H1 (cell line): ENCODE measurements at regions not wholly inside any gene's neighbourhood (a gene's known extent, or its start where the extent isn't known, plus 50 kb on each side); places are given as distances from the start of the nearest gene placed in this dataset.

Experiments
- CTCF ChIA-PET: fragments of 300-600 bp; sonication (Branson Sonifier 250); formaldehyde crosslinking; loops from one replicate; lab custom pipeline; 2021; ENCODE audit not compliant: partially characterized antibody; lab: Charles Lee
- POLR2A ChIA-PET: fragments of 300-600 bp; sonication (Branson Sonifier 250); formaldehyde crosslinking; loops from one replicate; lab custom pipeline; 2021; ENCODE audit warnings: inconsistent platforms; ENCODE audit not compliant: partially characterized antibody; lab: Charles Lee
- DNase-seq, 2 experiments: peaks; one replicate each; pipeline versions ENCODE4 v3.0.0 to v3.0.0-alpha.2; 2010 to 2022; ENCODE audit warnings: low spot score in 2 of 2, low read depth in 1 of 2, mixed read lengths in 1 of 2
- FAIRE-seq: peaks from 2 replicates; lab custom pipeline; 2011; peaks lifted over from hg19 to GRCh38; lab: Jason Lieb, UNC
- H2AFZ ChIP-seq: 2 replicates; pipeline ENCODE4 v1.8.1; 2012; ENCODE audit warnings: low read length, inconsistent platforms
- H2AK5ac ChIP-seq: 2 replicates; pipeline ENCODE4 v1.6.1; 2013; ENCODE audit warnings: low read depth, low read length
- H2BK120ac ChIP-seq: replicated peaks from 2 replicates; pipeline ENCODE3; 2013; ENCODE audit warnings: low read depth, low read length, inconsistent platforms
- H2BK12ac ChIP-seq: 2 replicates; pipeline ENCODE4 v1.6.1; 2013; ENCODE audit warnings: low read depth, low read length
- H2BK15ac ChIP-seq: 2 replicates; pipeline ENCODE4 v1.6.1; 2013; ENCODE audit warnings: low read length
- H2BK20ac ChIP-seq: 2 replicates; pipeline ENCODE4 v1.6.1; 2013; ENCODE audit warnings: low read length
- H2BK5ac ChIP-seq: 2 replicates; pipeline ENCODE4 v1.6.1; 2013; ENCODE audit warnings: low read depth, low read length
- H3K14ac ChIP-seq: 2 replicates; pipeline ENCODE4 v1.6.1; 2013; ENCODE audit warnings: inconsistent platforms; ENCODE audit not compliant: insufficient read length
- H3K18ac ChIP-seq: 2 replicates; pipeline ENCODE4 v1.6.1; 2013; ENCODE audit warnings: low read length; ENCODE audit errors: extremely low read depth
- H3K23ac ChIP-seq: 2 replicates; pipeline ENCODE4 v1.6.1; 2013; ENCODE audit warnings: inconsistent platforms; ENCODE audit not compliant: insufficient read length
- H3K23me2 ChIP-seq: 2 replicates; pipeline ENCODE4 v1.6.1; 2013; ENCODE audit warnings: low read depth, low read length
- H3K27ac ChIP-seq: 2 replicates; pipeline ENCODE4 v1.6.1; 2011; ENCODE audit warnings: low read depth, low read length, inconsistent platforms
- H3K27me3 ChIP-seq, 4 experiments: replicated peaks in 1 of 4; 1 replicate in 1 of 4; 2 replicates in 3 of 4; pipeline versions ENCODE4 v1.6.1 to v1.8.1; 2011 to 2013; ENCODE audit warnings: low read length in 3 of 4, mild to moderate bottlenecking in 3 of 4, inconsistent platforms in 2 of 4, mixed read lengths in 2 of 4, moderate library complexity in 1 of 4; ENCODE audit not compliant: control insufficient read depth in 3 of 4, insufficient read depth in 3 of 4; ENCODE audit errors: extremely low read depth in 1 of 4
- H3K36me3 ChIP-seq, 4 experiments: 2 replicates each; pipeline versions ENCODE4 v1.6.1 to v1.8.1; 2011 to 2013; ENCODE audit warnings: mild to moderate bottlenecking in 4 of 4, low read length in 3 of 4, moderate library complexity in 2 of 4, control low read depth in 1 of 4, inconsistent platforms in 1 of 4; ENCODE audit not compliant: insufficient read depth in 4 of 4, control insufficient read depth in 2 of 4
- H3K4ac ChIP-seq: replicated peaks from 2 replicates; pipeline ENCODE3; 2013; ENCODE audit warnings: low read length, low read depth, mixed read lengths, inconsistent platforms; ENCODE audit not compliant: insufficient read length
- H3K4me1 ChIP-seq, 4 experiments: replicated peaks in 1 of 4; 1 replicate in 1 of 4; 2 replicates in 3 of 4; pipeline versions ENCODE4 v1.6.1 to v1.8.1; 2011 to 2013; ENCODE audit warnings: low read length in 3 of 4, inconsistent platforms in 2 of 4, mixed read lengths in 1 of 4; ENCODE audit not compliant: insufficient read depth in 4 of 4, control insufficient read depth in 3 of 4
- H3K4me2 ChIP-seq, 2 experiments: 2 replicates each; pipeline versions ENCODE4 v1.6.1 to v1.8.1; 2011 to 2013; ENCODE audit warnings: low read depth in 2 of 2, low read length in 2 of 2, control low read depth in 1 of 2, inconsistent platforms in 1 of 2, mild to moderate bottlenecking in 1 of 2; ENCODE audit not compliant: insufficient read depth in 1 of 2
- H3K4me3 ChIP-seq, 4 experiments: fragments of 200-600, 300-600 bp in 1 of 4; sonication (generic), shearing (Covaris generic), sonication (Bioruptor Twin) in 1 of 4; 2 replicates each; pipeline versions ENCODE4 v1.5.1 to v1.8.1; 2011 to 2016; ENCODE audit warnings: low read length in 4 of 4, low read depth in 3 of 4, control low read depth in 2 of 4, inconsistent platforms in 2 of 4, mild to moderate bottlenecking in 2 of 4, mixed read lengths in 1 of 4, moderate library complexity in 1 of 4; ENCODE audit not compliant: insufficient read depth in 2 of 4; ENCODE audit errors: extremely low read depth in 1 of 4
- H3K56ac ChIP-seq: replicated peaks from 2 replicates; pipeline ENCODE3; 2013; ENCODE audit warnings: low read depth, mild to moderate bottlenecking, mixed read lengths, low read length, inconsistent platforms; ENCODE audit not compliant: insufficient read length
- H3K79me1 ChIP-seq: 2 replicates; pipeline ENCODE4 v1.6.1; 2013; ENCODE audit warnings: low read depth, low read length, control low read depth
- H3K79me2 ChIP-seq, 2 experiments: 2 replicates each; pipeline versions ENCODE4 v1.6.1 to v1.8.1; 2012 to 2013; ENCODE audit warnings: low read length in 2 of 2, mild to moderate bottlenecking in 2 of 2, inconsistent platforms in 1 of 2; ENCODE audit not compliant: insufficient read depth in 2 of 2, control insufficient read depth in 1 of 2
- H3K9ac ChIP-seq, 4 experiments: replicated peaks in 1 of 4; 1 replicate in 1 of 4; 2 replicates in 3 of 4; pipeline versions ENCODE4 v1.6.1 to v1.8.1; 2011 to 2013; ENCODE audit warnings: low read depth in 3 of 4, low read length in 3 of 4, control low read depth in 2 of 4, mild to moderate bottlenecking in 2 of 4, moderate library complexity in 2 of 4, inconsistent platforms in 1 of 4; ENCODE audit errors: extremely low read depth in 1 of 4
- H3K9me3 ChIP-seq, 2 experiments: 2 replicates each; pipeline versions ENCODE4 v1.6.1 to v1.8.1; 2012 to 2013; ENCODE audit warnings: mild to moderate bottlenecking in 2 of 2, moderate library complexity in 2 of 2, control low read depth in 1 of 2, inconsistent platforms in 1 of 2, low read depth in 1 of 2, low read length in 1 of 2, mixed read lengths in 1 of 2; ENCODE audit not compliant: insufficient read depth in 2 of 2
- H4K20me1 ChIP-seq, 2 experiments: replicated peaks in 1 of 2; 2 replicates each; pipeline versions ENCODE3 to v1.8.1; 2011 to 2013; ENCODE audit warnings: inconsistent platforms in 2 of 2, low read length in 2 of 2, mild to moderate bottlenecking in 1 of 2; ENCODE audit not compliant: insufficient read depth in 2 of 2, control insufficient read depth in 1 of 2
- H4K5ac ChIP-seq: 2 replicates; pipeline ENCODE4 v1.6.1; 2013; ENCODE audit warnings: low read length, low read depth, mixed read lengths, inconsistent platforms; ENCODE audit not compliant: insufficient read length
- H4K8ac ChIP-seq: 2 replicates; pipeline ENCODE4 v1.8.0; 2013; ENCODE audit warnings: mild to moderate bottlenecking, moderate library complexity, low read length, inconsistent platforms; ENCODE audit not compliant: insufficient read depth; ENCODE audit errors: extremely low read depth
- H4K91ac ChIP-seq: replicated peaks from 2 replicates; pipeline ENCODE3; 2013; ENCODE audit warnings: low read length, mixed read lengths, inconsistent platforms; ENCODE audit not compliant: insufficient read length
- ASH2L ChIP-seq: fragments of 200-600, 300-600 bp; sonication (generic); IDR thresholded peaks from one replicate; pipeline ENCODE4 v1.7.1; 2017; ENCODE audit warnings: low read length
- CBX8 ChIP-seq: fragments of 300-800, 300-1000 bp; sonication (generic); IDR thresholded peaks from 2 replicates; pipeline ENCODE4 v1.7.1; 2016; ENCODE audit warnings: low read depth, low read length, borderline replicate concordance
- EZH2 ChIP-seq: fragments of 200-600 bp; sonication (generic); IDR thresholded peaks from 2 replicates; pipeline ENCODE4 v1.7.1; 2012; ENCODE audit warnings: low read depth, mild to moderate bottlenecking, moderate library complexity, low read length, inconsistent platforms; ENCODE audit not compliant: severe bottlenecking
- GABPA ChIP-seq: IDR thresholded peaks from 2 replicates; pipeline ENCODE4 v1.6.1; 2011; ENCODE audit warnings: mild to moderate bottlenecking, low read length, moderate library complexity, borderline replicate concordance; ENCODE audit not compliant: insufficient read depth
- HDAC2 ChIP-seq, 2 experiments: fragments of 300-600 bp in 1 of 2; sonication (generic) in 1 of 2; IDR thresholded peaks; 2 replicates each; pipeline ENCODE4 v1.6.1; 2011 to 2012; ENCODE audit warnings: low read depth in 2 of 2, low read length in 2 of 2, mild to moderate bottlenecking in 2 of 2, moderate library complexity in 2 of 2, borderline replicate concordance in 1 of 2, inconsistent platforms in 1 of 2
- JUN ChIP-seq: IDR thresholded peaks from 2 replicates; pipeline ENCODE4 v1.6.1; 2011; ENCODE audit warnings: low read depth, mild to moderate bottlenecking, improper control_type of control experiment, low read length
- MAX ChIP-seq: IDR thresholded peaks from 2 replicates; pipeline ENCODE4 v1.6.1; 2012; ENCODE audit warnings: inconsistent platforms
- RAD21 ChIP-seq, 2 experiments: IDR thresholded peaks in 1 of 2; conservative IDR thresholded peaks in 1 of 2; 2 replicates each; pipeline ENCODE4 v1.6.1; 2011; ENCODE audit warnings: low read depth in 2 of 2, low read length in 2 of 2, improper control_type of control experiment in 1 of 2, inconsistent platforms in 1 of 2, mild to moderate bottlenecking in 1 of 2, moderate library complexity in 1 of 2
- SP2 ChIP-seq: IDR thresholded peaks from 2 replicates; pipeline ENCODE4 v1.6.1; 2012; ENCODE audit warnings: mild to moderate bottlenecking, low read length, inconsistent platforms
- SP4 ChIP-seq: IDR thresholded peaks from 2 replicates; pipeline ENCODE4 v1.6.1; 2012; ENCODE audit warnings: low read length, inconsistent platforms
- SRF ChIP-seq: IDR thresholded peaks from 2 replicates; pipeline ENCODE4 v1.6.1; 2011; ENCODE audit warnings: mild to moderate bottlenecking, low read depth, low read length, moderate library complexity
- WGBS, 2 experiments: shearing (Covaris generic) in 1 of 2; methylation state at CpG; one replicate each; pipeline versions ENCODE4 v1.1.6 to v1.1.7; 2013 to 2015; ENCODE audit warnings: low lambda C conversion rate in 2 of 2, mixed read lengths in 2 of 2, inconsistent platforms in 1 of 2, low coverage in 1 of 2, missing lambda C conversion rate in 1 of 2; ENCODE audit not compliant: insufficient replicate concordance in 2 of 2, insufficient coverage in 1 of 2, insufficient read length in 1 of 2; ENCODE audit errors: extremely low coverage in 1 of 2, missing lambda C conversion rate in 1 of 2; 5-methylcytosine and 5-hydroxymethylcytosine counted together

GRCh38 chr5:121755266-121755665, 96.4 kb upstream of the FTMT start:
- Histone ChIP-seq H2AFZ (no peak overlapping the region), H3K4me3 (no peak overlapping the region), H2BK15ac (no peak overlapping the region), H2AK5ac (no peak overlapping the region), H4K5ac (no peak overlapping the region), H4K91ac (no peak overlapping the region), H2BK12ac (no peak overlapping the region), H3K4ac (no peak overlapping the region), H3K14ac (no peak overlapping the region), H3K4me2 (no peak overlapping the region), H4K20me1 (no peaks in the 10 kb centered on the region), H3K23me2 (no peaks in the 10 kb centered on the region), H2BK20ac (no peak overlapping the region), H2BK120ac (no peak overlapping the region), H3K4me1 (no peaks in the 10 kb centered on the region), H3K27me3 (no peaks in the 10 kb centered on the region), H3K9ac (no peak overlapping the region), H3K56ac (no peak overlapping the region), H3K79me2 (no peaks in the 10 kb centered on the region), H3K27ac (no peak overlapping the region), H2BK5ac (no peak overlapping the region), H3K18ac (no peak overlapping the region), H3K36me3 (no peaks in the 10 kb centered on the region), H3K9me3 (no peaks in the 10 kb centered on the region), H3K79me1 (no peaks in the 10 kb centered on the region), H3K23ac (no peak overlapping the region), H4K8ac (no peak overlapping the region)
- ChIA-PET CTCF (interaction anchor here (0.8 kb wide), 1 partner anchor 430 kb away, joined by 3 read pairs; no protein-coding TSS in a partner anchor), POLR2A (no interaction called here)
- no peak for FAIRE-seq
- TF ChIP-seq ASH2L, result no peak
- no peak for TF ChIP-seq SRF
- TF ChIP-seq SP4, result no peak
- no peak for TF ChIP-seq GABPA
- TF ChIP-seq HDAC2 (IDR thresholded peaks at IDR 0.05; ENCODE audit: borderline replicate concordance in 1 of 2, low read depth in 2 of 2, low read length in 2 of 2), result no peak
- TF ChIP-seq MAX, result no peak
- no peak for TF ChIP-seq JUN
- no peak for TF ChIP-seq CBX8
- TF ChIP-seq SP2, result no peak
- TF ChIP-seq EZH2, result no peak
- TF ChIP-seq RAD21 (IDR thresholded peaks at IDR 0.05 in 1 of 2, conservative IDR thresholded peaks at IDR 0.05 in 1 of 2; ENCODE audit: low read depth in 2 of 2, low read length in 2 of 2), result no peak
- 91% methylated on average over 4 of the region's 4 CpGs; no CpG with 5 or more reads in 1 of the 2 experiments for WGBS, 2 experiments
- no peak for DNase-seq
